ENCODE measurements at regions not wholly inside any gene's neighbourhood (a gene's known extent, or its start where the extent isn't known, plus 50 kb on each side); places are given as distances from the start of the nearest gene placed in this dataset.

GRCh38 chr6:47936820-47937219 lies 155.0 kb downstream of the OPN5 start:
- no peak for DNase-seq (ENCODE audit: low spot score)
- in situ Hi-C loops (cut with HindIII; ENCODE audit: low sequenced_read_pairs) = no loop called here

GRCh38 chr6:47934023-47934422 lies 152.2 kb downstream of the OPN5 start:
- in situ Hi-C loops (cut with HindIII; ENCODE audit: low sequenced_read_pairs) = no loop called here
- DNase-seq (ENCODE audit: low spot score) = no peak

- in situ Hi-C loops (cut with HindIII; ENCODE audit: low sequenced_read_pairs) = no loop called here
- no peak for DNase-seq (ENCODE audit: low spot score)
Observed at GRCh38 chr6:47932575-47932974, 150.7 kb downstream of the OPN5 start.

GRCh38 chr6:47924001-47924400 lies 142.2 kb downstream of the OPN5 start:
- in situ Hi-C loops (cut with HindIII; ENCODE audit: low sequenced_read_pairs) = no loop called here
- DNase-seq (ENCODE audit: low spot score) = no peak

GRCh38 chr6:47922391-47922790 lies 140.6 kb downstream of the OPN5 start:
- DNase-seq (ENCODE audit: low spot score) = peak; percentile 7
- in situ Hi-C loops (cut with HindIII; ENCODE audit: low sequenced_read_pairs) = no loop called here

- in situ Hi-C loops (cut with HindIII; ENCODE audit: low sequenced_read_pairs) = no loop called here
Observed at GRCh38 chr6:47919875-47920274, 138.0 kb downstream of the OPN5 start.

GRCh38 chr6:47917811-47918210 lies 136.0 kb downstream of the OPN5 start:
- in situ Hi-C loops (cut with HindIII; ENCODE audit: low sequenced_read_pairs) = no loop called here
- DNase-seq (ENCODE audit: low spot score) = no peak

More at GRCh38 chr6:47919875-47920274, 138.0 kb downstream of the OPN5 start:
- no peak for DNase-seq (ENCODE audit: low spot score)

GRCh38 chr6:47917202-47917601 lies 135.4 kb downstream of the OPN5 start:
- DNase-seq (ENCODE audit: low spot score) = no peak
- in situ Hi-C loops (cut with HindIII; ENCODE audit: low sequenced_read_pairs) = no loop called here

GRCh38 chr6:47915017-47915416 lies 133.2 kb downstream of the OPN5 start:
- DNase-seq (ENCODE audit: low spot score) = no peak
- in situ Hi-C loops (cut with HindIII; ENCODE audit: low sequenced_read_pairs) = no loop called here

- in situ Hi-C loops (cut with HindIII; ENCODE audit: low sequenced_read_pairs) = no loop called here
Observed at GRCh38 chr6:47908271-47908670, 126.4 kb downstream of the OPN5 start.

GRCh38 chr6:47905717-47906116 lies 123.9 kb downstream of the OPN5 start:
- in situ Hi-C loops (cut with HindIII; ENCODE audit: low sequenced_read_pairs) = no loop called here
- no peak for DNase-seq (ENCODE audit: low spot score)

More at GRCh38 chr6:47908271-47908670, 126.4 kb downstream of the OPN5 start:
- no peak for DNase-seq (ENCODE audit: low spot score)

- in situ Hi-C loops (cut with HindIII; ENCODE audit: low sequenced_read_pairs) = no loop called here
- DNase-seq (ENCODE audit: low spot score) = no peak
Observed at GRCh38 chr6:47897247-47897646, 115.4 kb downstream of the OPN5 start.

GRCh38 chr6:47890326-47890875 lies 108.6 kb downstream of the OPN5 start:
- in situ Hi-C loops (cut with HindIII; ENCODE audit: low sequenced_read_pairs) = no loop called here
- DNase-seq (ENCODE audit: low spot score) = peak; percentile 18

GRCh38 chr6:47879015-47879414 lies 97.2 kb downstream of the OPN5 start:
- DNase-seq (ENCODE audit: low spot score) = no peak
- in situ Hi-C loops (cut with HindIII; ENCODE audit: low sequenced_read_pairs) = no loop called here
